ENCODE measurements at regions not wholly inside any gene's neighbourhood (a gene's known extent, or its start where the extent isn't known, plus 50 kb on each side); places are given as distances from the start of the nearest gene placed in this dataset.

DNA sequence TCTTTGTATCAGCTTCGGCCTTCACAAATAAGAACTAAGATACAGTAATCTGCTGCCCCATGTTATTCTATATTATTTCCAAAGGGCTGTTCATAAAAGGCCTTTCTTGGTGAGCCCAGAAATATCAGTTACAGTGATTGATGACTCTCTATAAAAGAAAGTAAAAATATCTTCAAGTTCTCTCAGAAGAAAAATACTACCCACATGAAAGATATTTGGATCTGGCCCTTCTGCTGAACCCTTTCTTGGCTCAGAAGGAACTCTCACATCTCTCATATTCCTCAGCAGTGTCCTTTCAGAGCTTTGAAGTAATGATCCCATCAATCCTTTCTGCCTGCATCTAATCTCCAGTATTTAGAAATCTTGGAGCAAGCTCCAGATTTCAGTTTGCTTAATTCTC is 76.3 kb upstream of the SLITRK1 start:
- CTCF ChIA-PET = no interaction called here
- Histone ChIP-seq H2AFZ (ENCODE audit: low read depth, low read length, poor library complexity, severe bottlenecking) (no peak overlapping the region), H3K4me2 (ENCODE audit: low read length) (no peak overlapping the region), H4K20me1 (ENCODE audit: insufficient read depth) (no peaks in the 10 kb centered on the region), H3K79me2 (ENCODE audit: insufficient read depth, low read length) (no peaks in the 10 kb centered on the region), H3K27me3 (ENCODE audit: insufficient read depth, low read length) (no peaks in the 10 kb centered on the region), H3K4me3 (replicated peaks in 1 of 2; ENCODE audit: low read depth in 1 of 2, low read length in 2 of 2) (no peak overlapping the region), H3K36me3 (ENCODE audit: control insufficient read depth in 1 of 2, insufficient read depth in 2 of 2, low read length in 2 of 2) (no peaks in the 10 kb centered on the region), H3K9me3 (ENCODE audit: control insufficient read depth in 1 of 2, insufficient read depth in 1 of 2, low read depth in 1 of 2, low read length in 2 of 2) (no peaks in the 10 kb centered on the region), H3K27ac (ENCODE audit: low read depth, low read length) (no peak overlapping the region), H3K4me1 (ENCODE audit: control insufficient read depth in 1 of 2, insufficient read depth in 2 of 2, low read length in 2 of 2) (no peaks in the 10 kb centered on the region), H3K9ac (ENCODE audit: low read length) (no peak overlapping the region), H3K9me2 (ENCODE audit: insufficient read depth) (no peaks in the 10 kb centered on the region)
- TF ChIP-seq FOSL1 (IDR thresholded peaks at IDR 0.05; ENCODE audit: low read depth) (no peak), ZFX (IDR thresholded peaks at IDR 0.05) (no peak), YY1 (IDR thresholded peaks at IDR 0.05; ENCODE audit: extremely low read depth, insufficient replicate concordance, low read depth, low read length) (no peak)
- TF ChIP-seq, protein P1, sequence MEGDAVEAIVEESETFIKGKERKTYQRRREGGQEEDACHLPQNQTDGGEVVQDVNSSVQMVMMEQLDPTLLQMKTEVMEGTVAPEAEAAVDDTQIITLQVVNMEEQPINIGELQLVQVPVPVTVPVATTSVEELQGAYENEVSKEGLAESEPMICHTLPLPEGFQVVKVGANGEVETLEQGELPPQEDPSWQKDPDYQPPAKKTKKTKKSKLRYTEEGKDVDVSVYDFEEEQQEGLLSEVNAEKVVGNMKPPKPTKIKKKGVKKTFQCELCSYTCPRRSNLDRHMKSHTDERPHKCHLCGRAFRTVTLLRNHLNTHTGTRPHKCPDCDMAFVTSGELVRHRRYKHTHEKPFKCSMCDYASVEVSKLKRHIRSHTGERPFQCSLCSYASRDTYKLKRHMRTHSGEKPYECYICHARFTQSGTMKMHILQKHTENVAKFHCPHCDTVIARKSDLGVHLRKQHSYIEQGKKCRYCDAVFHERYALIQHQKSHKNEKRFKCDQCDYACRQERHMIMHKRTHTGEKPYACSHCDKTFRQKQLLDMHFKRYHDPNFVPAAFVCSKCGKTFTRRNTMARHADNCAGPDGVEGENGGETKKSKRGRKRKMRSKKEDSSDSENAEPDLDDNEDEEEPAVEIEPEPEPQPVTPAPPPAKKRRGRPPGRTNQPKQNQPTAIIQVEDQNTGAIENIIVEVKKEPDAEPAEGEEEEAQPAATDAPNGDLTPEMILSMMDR (IDR thresholded peaks at IDR 0.05 in 2 of 3, conservative IDR thresholded peaks at IDR 0.05 in 1 of 3; ENCODE audit: borderline replicate concordance in 1 of 3, insufficient read depth in 1 of 3, low read depth in 2 of 3, low read length in 2 of 3) = no peak
- ATAC-seq = no peak
- intact Hi-C loops (cut with micrococcal nuclease) = no loop called here
- no TSS peak for BruUV-seq (replicated peaks)
- RAD21 ChIA-PET (ENCODE audit: low non-redundant PET in 1 of 2, low total read pairs in 2 of 2, uncharacterized antibody in 2 of 2, unreplicated experiment in 2 of 2) = no interaction called here
- DNase-seq (ENCODE audit: low read depth, low spot score) = no peak
- POLR2A ChIA-PET = no interaction called here

- Histone ChIP-seq H3K4me3 (replicated peaks in 1 of 2; ENCODE audit: low read depth in 1 of 2, low read length in 2 of 2) (no peak overlapping the region), H2AFZ (ENCODE audit: low read depth, low read length, poor library complexity, severe bottlenecking) (no peak overlapping the region), H3K9me3 (ENCODE audit: control insufficient read depth in 1 of 2, insufficient read depth in 1 of 2, low read depth in 1 of 2, low read length in 2 of 2) (no peaks in the 10 kb centered on the region), H3K4me1 (ENCODE audit: control insufficient read depth in 1 of 2, insufficient read depth in 2 of 2, low read length in 2 of 2) (no peaks in the 10 kb centered on the region), H4K20me1 (ENCODE audit: insufficient read depth) (no peaks in the 10 kb centered on the region), H3K9me2 (ENCODE audit: insufficient read depth) (no peaks in the 10 kb centered on the region), H3K4me2 (ENCODE audit: low read length) (no peak overlapping the region), H3K27ac (ENCODE audit: low read depth, low read length) (no peak overlapping the region), H3K79me2 (ENCODE audit: insufficient read depth, low read length) (no peaks in the 10 kb centered on the region), H3K36me3 (ENCODE audit: control insufficient read depth in 1 of 2, insufficient read depth in 2 of 2, low read length in 2 of 2) (no peaks in the 10 kb centered on the region), H3K9ac (ENCODE audit: low read length) (no peak overlapping the region), H3K27me3 (ENCODE audit: insufficient read depth, low read length) (no peaks in the 10 kb centered on the region)
- no TSS peak for BruUV-seq (replicated peaks)
- RAD21 ChIA-PET (ENCODE audit: low non-redundant PET in 1 of 2, low total read pairs in 2 of 2, uncharacterized antibody in 2 of 2, unreplicated experiment in 2 of 2) = no interaction called here
- ATAC-seq (no peak), DNase-seq (ENCODE audit: low read depth, low spot score) (no peak)
- POLR2A ChIA-PET = no interaction called here
- intact Hi-C loops (cut with micrococcal nuclease) = no loop called here
- CTCF ChIA-PET = no interaction called here
- no peak for TF ChIP-seq EZH2 (IDR thresholded peaks at IDR 0.05)
- TF ChIP-seq FOSL1 (IDR thresholded peaks at IDR 0.05; ENCODE audit: low read depth) = no peak
- no peak for TF ChIP-seq ELF1 (IDR thresholded peaks at IDR 0.05; ENCODE audit: borderline replicate concordance, low read depth)
- TF ChIP-seq SP1 (IDR thresholded peaks at IDR 0.05; ENCODE audit: low read depth) = no peak
- TF ChIP-seq ATF3 (IDR thresholded peaks at IDR 0.05) = no peak
- TF ChIP-seq ZNF274 (IDR thresholded peaks at IDR 0.05; ENCODE audit: low read depth, low read length) = no peak
- no peak for TF ChIP-seq EZH2phosphoT487 (IDR thresholded peaks at IDR 0.05; ENCODE audit: borderline replicate concordance)
- no peak for TF ChIP-seq POLR2A (IDR thresholded peaks at IDR 0.05; ENCODE audit: borderline replicate concordance, extremely low read depth, insufficient read depth, insufficient read length)
- no peak for TF ChIP-seq SRF (IDR thresholded peaks at IDR 0.05; ENCODE audit: low read depth)
- no peak for TF ChIP-seq YY1 (IDR thresholded peaks at IDR 0.05; ENCODE audit: extremely low read depth, insufficient replicate concordance, low read depth, low read length)
- TF ChIP-seq JUND (IDR thresholded peaks at IDR 0.05) = no peak
- no peak for TF ChIP-seq CEBPB (IDR thresholded peaks at IDR 0.05; ENCODE audit: low read depth)
- TF ChIP-seq, protein P2, sequence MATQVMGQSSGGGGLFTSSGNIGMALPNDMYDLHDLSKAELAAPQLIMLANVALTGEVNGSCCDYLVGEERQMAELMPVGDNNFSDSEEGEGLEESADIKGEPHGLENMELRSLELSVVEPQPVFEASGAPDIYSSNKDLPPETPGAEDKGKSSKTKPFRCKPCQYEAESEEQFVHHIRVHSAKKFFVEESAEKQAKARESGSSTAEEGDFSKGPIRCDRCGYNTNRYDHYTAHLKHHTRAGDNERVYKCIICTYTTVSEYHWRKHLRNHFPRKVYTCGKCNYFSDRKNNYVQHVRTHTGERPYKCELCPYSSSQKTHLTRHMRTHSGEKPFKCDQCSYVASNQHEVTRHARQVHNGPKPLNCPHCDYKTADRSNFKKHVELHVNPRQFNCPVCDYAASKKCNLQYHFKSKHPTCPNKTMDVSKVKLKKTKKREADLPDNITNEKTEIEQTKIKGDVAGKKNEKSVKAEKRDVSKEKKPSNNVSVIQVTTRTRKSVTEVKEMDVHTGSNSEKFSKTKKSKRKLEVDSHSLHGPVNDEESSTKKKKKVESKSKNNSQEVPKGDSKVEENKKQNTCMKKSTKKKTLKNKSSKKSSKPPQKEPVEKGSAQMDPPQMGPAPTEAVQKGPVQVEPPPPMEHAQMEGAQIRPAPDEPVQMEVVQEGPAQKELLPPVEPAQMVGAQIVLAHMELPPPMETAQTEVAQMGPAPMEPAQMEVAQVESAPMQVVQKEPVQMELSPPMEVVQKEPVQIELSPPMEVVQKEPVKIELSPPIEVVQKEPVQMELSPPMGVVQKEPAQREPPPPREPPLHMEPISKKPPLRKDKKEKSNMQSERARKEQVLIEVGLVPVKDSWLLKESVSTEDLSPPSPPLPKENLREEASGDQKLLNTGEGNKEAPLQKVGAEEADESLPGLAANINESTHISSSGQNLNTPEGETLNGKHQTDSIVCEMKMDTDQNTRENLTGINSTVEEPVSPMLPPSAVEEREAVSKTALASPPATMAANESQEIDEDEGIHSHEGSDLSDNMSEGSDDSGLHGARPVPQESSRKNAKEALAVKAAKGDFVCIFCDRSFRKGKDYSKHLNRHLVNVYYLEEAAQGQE (IDR thresholded peaks at IDR 0.05; ENCODE audit: low read depth) = no peak
- no peak for TF ChIP-seq TCF7L2 (IDR thresholded peaks at IDR 0.05; ENCODE audit: borderline replicate concordance, extremely low read depth, insufficient read depth, insufficient read length)
Observed at GRCh38 chr13:83955011-83955410, 72.7 kb upstream of the SLITRK1 start.

Measured in HCT116 (cell line).